Activated T-helper 1 cell treated with Interleukin-2 at 50 U/mL for 16 hours (primary cell): ENCODE measurements at regions not wholly inside any gene's neighbourhood (a gene's known extent, or its start where the extent isn't known, plus 50 kb on each side); places are given as distances from the start of the nearest gene placed in this dataset.
"Not testable (repeated sequence)": the region's sequence is repeated elsewhere in the genome, so short reads cannot be mapped to it uniquely, and the experiment has no call there.

Experiments
- DNase-seq: peaks from one replicate; pipeline ENCODE4 v3.0.0-alpha.2; 2020; ENCODE audit warnings: low read depth

- no peak for DNase-seq
Observed at GRCh38 chr18:40365526-40365925, 1589.5 kb upstream of the PIK3C3 start.

GRCh38 chr18:40360558-40360957, 1594.5 kb upstream of the PIK3C3 start:
- no peak for DNase-seq

GRCh38 chr18:40357536-40357935, 1597.5 kb upstream of the PIK3C3 start:
- DNase-seq, result no peak

- no peak for DNase-seq
Observed at GRCh38 chr18:40356168-40356567, 1598.9 kb upstream of the PIK3C3 start.

GRCh38 chr18:40355726-40356125, 1599.3 kb upstream of the PIK3C3 start:
- DNase-seq, result no peak

DNA sequence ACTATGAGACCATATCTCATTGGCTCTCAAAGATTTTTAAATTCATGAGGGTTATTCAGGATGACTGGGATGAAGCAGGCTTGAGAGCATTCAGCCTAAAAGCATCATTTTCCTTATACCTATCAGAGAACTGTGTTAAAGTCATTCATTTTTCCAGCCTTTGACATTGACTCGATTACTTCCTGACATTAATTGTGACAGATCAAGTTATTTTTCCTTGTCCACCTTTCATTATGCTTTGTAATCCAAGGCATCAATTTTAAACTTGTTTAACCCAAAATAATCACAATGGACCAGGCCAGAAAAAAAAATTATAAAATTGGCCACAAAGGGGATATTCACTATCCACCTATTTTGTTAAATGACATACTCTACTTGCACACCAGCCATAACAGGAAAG, 1606.8 kb upstream of the PIK3C3 start:
- no peak for DNase-seq

DNA sequence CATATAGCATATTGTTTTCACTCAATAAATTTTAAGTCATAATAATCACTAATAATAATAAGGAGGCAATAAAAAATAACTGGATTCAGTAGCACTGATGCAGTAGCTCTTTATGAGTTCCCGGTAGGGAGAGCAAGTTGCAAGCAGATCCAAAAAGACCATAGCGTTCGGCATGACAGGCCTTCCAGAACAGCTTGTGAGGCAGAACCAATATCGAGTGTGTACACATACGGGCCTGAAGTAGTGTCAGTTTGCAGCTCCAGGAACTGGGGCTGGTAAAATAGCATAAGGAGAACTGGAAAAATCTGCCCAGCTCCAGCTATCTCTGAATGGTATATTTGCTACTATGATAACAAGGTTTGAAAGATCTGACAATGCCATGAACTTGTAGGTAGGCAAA, 1607.8 kb upstream of the PIK3C3 start:
- DNase-seq, result no peak

GRCh38 chr18:40346146-40346545, 1608.9 kb upstream of the PIK3C3 start:
- no peak for DNase-seq

GRCh38 chr18:40341701-40342100, 1613.3 kb upstream of the PIK3C3 start:
- DNase-seq, result no peak

DNA sequence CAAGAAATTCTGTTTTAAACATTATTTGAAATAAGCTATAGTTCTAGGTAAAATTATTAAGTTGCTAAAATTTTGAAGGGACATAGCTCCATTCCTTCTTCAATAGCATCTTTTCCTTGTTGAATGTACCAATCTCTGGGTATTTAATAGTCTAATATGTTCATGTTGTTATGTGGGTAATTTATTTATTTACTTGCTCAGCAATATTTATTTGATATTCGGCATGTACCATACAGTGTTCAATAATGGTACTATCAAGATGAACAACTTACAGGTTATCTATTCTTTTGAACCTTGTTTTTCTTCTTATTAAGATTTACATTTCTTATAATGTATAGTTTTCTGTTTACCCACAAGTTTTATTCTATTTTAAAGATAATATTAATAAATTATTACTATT, 1616.8 kb upstream of the PIK3C3 start:
- no peak for DNase-seq

DNA sequence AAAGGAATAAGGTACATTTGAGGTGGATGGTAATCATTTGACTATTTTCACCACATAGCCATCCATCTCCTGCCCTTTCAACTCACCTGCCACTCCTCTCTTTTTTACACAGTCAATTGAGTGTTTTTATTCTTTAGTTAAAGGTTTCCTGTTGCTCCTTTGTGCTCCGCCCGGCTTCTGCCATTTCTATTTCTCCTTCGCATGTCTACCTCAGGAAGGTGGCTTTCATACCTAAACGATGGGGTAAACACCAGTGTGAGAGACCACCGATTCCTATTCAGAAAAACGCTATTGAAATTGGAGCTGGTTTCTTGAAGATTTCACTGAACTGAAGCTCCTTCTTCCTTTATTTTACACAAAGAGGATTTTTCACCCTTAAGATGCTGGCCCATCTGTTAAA, 1628.0 kb upstream of the PIK3C3 start:
- DNase-seq, result no peak

- DNase-seq, result no peak
Observed at GRCh38 chr18:40325988-40326387, 1629.0 kb upstream of the PIK3C3 start.

DNA sequence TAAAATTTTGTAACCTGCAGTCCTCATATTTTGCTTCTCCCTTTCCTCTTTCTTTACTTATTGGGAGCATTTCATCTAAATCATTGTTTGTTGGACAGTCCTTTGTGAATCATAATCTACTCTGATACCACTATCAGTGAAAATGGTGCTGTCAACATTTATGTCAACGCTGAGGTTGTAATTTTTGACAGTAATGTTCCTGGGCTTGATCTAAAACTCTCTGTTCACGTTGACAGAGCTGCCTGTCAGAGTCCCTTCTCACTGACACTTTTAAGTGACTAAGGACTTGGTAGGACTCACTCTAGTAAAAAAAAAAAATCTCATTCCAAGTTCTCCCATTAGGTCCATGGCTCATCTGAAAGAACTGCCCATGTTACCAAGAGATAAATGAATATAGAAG, 1640.8 kb upstream of the PIK3C3 start:
- no peak for DNase-seq

DNA sequence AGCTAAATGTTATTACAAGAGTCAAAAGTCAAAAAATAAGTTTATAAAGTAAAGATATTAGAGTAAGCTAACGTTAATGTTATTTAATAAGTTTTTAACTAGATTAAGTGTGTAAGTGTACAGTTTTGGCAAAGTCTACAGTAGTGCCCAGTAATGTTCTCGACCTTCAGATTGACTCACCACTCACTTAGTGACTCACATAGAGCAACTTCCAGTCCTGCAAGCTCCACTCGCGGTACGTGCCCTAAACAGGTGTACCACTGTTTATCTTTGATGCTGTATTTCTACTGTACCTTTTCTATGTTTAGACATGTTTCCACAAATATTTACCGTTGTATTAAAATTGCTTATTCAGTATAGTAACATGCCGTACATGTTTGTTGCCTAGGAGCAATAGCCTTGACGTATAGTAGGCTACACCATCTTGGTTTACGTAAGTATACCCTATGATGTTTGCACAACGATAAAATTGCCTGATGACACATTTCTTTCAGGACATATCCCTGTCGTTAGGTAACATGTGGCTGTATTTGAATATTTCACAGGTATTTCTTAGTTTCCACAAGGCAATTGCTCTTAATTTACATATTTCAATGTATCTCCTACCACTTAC, 1641.9 kb upstream of the PIK3C3 start:
- no peak for DNase-seq

GRCh38 chr18:40307627-40308026, 1647.4 kb upstream of the PIK3C3 start:
- no peak for DNase-seq

DNA sequence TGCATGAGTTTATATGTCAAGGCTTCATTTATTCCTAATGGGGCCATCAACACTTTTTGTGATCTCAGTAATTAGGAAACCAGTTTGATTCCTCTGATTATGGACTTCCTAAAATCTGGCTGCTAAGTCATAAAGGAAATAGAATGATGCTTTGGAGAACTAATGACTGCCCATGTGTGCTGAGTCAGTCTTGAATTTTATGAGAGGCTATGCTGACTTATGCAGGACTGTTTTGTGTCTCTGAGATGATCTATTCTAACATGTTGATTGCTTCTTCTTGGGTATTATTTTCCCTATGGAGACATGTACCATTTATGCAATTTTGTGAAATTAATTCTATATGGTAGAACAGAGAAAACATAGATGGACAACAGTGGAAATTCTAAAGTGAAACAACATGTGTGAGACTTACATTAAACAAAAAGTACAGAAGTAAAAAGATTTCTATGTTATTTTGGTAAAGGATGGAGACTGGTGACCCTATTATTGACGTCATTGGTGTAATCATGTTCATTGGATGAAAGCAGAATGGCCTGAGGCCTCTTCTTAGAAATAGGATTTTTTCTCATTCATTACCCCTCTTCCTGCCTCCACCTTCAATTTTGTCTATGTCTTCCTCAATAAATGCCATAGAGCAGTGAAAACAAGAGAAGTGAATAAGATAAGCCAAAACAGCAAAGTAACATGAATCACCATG, 1658.2 kb upstream of the PIK3C3 start:
- no peak for DNase-seq

DNA sequence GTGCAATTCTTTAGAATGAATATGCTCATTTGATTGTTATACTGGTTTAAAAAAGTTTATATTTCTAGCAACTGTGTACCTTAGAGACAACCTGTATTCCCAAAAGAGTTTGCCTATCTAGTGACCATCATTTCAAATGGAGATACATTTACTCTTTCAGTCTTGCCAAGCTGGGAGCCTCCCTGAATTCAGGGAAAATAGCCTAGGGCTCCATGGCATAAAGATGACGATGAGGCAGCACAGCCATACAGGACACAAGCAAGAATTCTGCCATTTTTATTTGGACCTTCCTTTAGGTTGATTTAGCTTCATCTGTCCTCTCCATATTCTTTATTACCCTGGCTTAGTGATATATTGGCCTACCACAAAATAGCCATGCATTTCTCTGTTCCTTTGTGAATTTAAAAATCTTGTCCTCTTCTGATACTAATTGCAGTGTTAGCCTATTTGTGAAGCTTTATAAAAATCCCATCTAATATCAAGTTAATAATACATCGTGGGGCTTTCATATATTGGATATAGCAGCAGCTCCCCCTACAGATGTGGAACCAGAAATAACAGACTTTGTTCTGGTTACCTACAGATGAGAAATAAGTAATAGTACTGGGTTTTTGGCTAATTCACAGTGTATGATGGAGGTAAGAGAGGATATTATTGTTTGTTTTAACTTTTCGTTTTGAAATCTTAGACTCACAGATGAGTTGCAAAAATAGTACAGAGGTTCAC, 1661.9 kb upstream of the PIK3C3 start:
- DNase-seq, result no peak

DNA sequence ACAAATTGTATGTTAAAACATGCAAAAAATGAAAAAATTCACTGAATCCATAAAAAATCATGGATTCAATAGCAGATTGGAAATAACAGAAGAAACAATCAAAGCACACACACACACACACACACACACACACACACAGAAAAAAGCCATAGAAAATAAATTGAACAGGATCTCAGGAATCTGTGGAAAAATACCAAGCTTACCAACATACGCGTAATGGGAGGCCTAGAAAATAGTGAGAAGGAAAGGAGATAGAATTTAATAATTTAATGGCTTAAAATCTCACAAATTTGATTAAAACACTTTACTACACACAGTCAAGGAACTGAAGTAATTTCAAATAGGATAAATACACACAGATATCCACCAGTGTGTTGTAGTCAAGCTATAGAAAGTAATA, 1671.5 kb upstream of the PIK3C3 start:
- no peak for DNase-seq

- DNase-seq, result not testable (repeated sequence)
Observed at GRCh38 chr18:40281356-40281755, 1673.7 kb upstream of the PIK3C3 start.

DNA sequence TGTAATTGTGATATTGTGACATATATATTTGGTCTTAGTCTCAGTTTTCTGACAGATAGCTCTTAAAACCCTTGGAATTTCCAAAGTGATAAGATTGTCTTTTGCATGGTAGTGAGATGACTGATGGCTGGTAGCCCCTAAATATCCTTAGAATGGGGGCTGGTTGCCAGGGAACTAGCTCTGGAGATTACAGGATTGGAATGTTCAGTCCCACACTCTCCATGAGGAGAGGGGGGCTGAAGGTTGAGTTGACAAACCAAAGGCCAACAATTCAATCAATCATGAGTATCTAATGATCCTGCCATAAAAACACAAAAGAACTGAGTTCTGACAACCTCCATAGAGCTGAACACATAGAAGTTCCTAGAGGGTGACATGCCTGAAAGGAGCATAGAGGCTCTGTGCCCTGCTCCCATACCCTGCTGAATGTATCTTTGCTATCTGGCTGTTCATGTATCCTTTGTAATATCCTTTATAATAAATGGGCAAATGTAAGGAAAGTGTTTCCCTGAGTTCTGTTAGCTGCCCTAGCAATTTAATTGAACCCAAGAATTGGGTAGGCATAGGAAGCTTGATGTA, 1680.3 kb upstream of the PIK3C3 start:
- no peak for DNase-seq

- no peak for DNase-seq
Observed at GRCh38 chr18:40272630-40273231, 1682.3 kb upstream of the PIK3C3 start.

DNA sequence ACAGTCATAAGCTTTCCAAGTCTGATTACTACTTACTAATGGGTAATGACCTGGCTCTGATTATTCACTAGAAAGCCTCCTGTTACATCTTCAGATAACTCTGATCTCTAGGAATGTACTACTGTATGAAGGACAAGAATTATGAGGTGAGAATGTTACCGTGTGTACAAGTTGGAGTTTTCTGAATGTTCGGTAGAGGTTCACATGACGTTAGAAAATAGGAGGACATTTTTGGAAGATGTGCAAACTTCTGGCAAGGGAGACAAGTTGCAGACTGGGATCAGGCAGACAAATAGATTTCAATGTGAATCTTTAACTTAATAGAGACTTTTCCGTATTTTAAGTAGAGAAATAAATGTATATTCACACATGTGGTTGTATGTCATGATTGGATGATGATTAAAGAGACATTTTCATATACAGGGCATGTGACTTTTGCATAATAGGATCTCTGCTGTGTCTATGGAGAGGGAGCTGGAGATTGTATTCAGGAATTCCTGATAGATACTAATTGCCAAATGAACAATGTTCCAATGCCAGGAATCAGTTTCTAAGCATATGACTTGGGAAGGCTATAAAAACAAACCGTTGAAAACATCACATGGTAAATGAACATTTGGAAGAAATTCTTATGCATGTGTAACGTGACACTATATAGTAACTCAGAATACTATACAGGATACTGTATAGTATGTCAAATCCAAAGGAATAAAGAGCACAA, 1695.8 kb upstream of the PIK3C3 start:
- DNase-seq, result no peak
